ENCODE measurements at regions not wholly inside any gene's neighbourhood (a gene's known extent, or its start where the extent isn't known, plus 50 kb on each side); places are given as distances from the start of the nearest gene placed in this dataset.

DNA sequence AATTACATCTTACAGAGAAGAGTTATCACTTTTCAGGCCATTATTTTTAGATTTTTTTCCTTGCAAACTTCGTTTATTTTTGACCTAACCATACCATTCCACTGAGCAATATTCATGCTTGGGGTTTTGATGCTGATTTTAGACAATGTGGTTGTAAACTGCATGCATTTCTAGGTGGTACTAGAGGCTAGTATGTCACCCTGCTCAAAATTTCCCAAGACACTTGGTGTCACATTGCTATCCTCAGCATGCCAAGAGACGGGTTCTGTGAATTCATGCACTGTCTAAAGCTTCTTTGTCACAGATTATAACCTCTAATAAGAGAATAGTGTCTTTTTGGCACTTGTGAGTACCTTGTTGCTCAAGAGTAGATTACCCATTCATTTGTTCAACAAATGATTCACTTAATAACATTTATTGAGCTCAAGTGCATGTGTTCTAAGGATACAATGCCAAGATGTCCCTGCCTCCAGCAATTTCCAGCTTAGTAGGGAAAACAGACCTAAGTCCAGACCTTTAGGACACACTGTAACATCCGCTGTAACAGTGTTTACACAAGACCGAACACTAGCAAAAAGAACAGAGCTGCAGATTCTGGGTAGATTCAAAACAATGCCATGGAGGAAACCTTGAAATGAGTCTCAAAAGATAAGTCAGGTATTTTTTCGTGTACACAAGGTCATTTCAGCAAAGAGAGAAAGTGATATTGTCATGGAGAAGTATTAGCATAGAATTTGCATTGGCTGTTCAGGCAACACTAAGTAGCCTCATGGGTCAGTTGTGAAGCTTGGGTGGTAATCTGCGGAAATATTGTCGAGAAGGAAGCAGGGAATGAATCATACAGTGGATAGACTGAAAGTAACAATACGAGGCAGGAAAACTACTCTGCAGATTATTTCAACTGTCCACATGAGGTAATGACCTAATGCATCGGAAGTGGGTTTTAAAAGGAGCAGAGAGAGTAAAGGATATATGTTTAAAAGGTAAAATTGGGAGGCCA, 515.1 kb upstream of the ZFP42 start (continued):
- TF ChIP-seq, protein P1, sequence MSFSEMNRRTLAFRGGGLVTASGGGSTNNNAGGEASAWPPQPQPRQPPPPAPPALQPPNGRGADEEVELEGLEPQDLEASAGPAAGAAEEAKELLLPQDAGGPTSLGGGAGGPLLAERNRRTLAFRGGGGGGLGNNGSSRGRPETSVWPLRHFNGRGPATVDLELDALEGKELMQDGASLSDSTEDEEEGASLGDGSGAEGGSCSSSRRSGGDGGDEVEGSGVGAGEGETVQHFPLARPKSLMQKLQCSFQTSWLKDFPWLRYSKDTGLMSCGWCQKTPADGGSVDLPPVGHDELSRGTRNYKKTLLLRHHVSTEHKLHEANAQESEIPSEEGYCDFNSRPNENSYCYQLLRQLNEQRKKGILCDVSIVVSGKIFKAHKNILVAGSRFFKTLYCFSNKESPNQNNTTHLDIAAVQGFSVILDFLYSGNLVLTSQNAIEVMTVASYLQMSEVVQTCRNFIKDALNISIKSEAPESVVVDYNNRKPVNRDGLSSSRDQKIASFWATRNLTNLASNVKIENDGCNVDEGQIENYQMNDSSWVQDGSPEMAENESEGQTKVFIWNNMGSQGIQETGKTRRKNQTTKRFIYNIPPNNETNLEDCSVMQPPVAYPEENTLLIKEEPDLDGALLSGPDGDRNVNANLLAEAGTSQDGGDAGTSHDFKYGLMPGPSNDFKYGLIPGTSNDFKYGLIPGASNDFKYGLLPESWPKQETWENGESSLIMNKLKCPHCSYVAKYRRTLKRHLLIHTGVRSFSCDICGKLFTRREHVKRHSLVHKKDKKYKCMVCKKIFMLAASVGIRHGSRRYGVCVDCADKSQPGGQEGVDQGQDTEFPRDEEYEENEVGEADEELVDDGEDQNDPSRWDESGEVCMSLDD (CRISPR knock-in tag; IDR thresholded peaks at IDR 0.05; ENCODE audit: borderline replicate concordance): no peak
- no peak for TF ChIP-seq DMAP1 (CRISPR knock-in tag; IDR thresholded peaks at IDR 0.05)

- no peak overlapping the region for H3K4me3 ChIP-seq (replicated peaks in 1 of 3; ENCODE audit: insufficient read depth in 1 of 3, low read depth in 2 of 3, low read length in 3 of 3)
- H4K20me1 ChIP-seq (ENCODE audit: insufficient read depth, low read length): no peaks in the 10 kb centered on the region
- no TSS peak for BruUV-seq (replicated peaks)
- H3K9ac ChIP-seq (ENCODE audit: insufficient read depth, low read depth, low read length): no peak overlapping the region
- intact Hi-C loops (cut with micrococcal nuclease; ENCODE audit: unreplicated experiment) (no loop called here), in situ Hi-C loops (cut with HindIII; ENCODE audit: extremely low pct_ligation_motif_present, low pct_unique_long_range_greater_than_20kb) (no loop called here)
- POLR2A ChIA-PET: no interaction called here
- no peak for DNase-seq (ENCODE audit: low spot score)
- no peak overlapping the region for H2AFZ ChIP-seq (ENCODE audit: low read length)
- peaks cover 9% of the 10 kb centered on the region for H3K4me1 ChIP-seq (ENCODE audit: insufficient read depth, low read length)
- no peaks in the 10 kb centered on the region for H3K79me2 ChIP-seq (ENCODE audit: insufficient read depth, low read length)
- H3K36me3 ChIP-seq (replicated peaks in 1 of 2; ENCODE audit: control insufficient read depth in 1 of 2, insufficient read depth in 2 of 2, low read length in 2 of 2): no peaks in the 10 kb centered on the region
- no peak for FAIRE-seq
- ATAC-seq: no peak
- 0% methylated on average over 6 of the region's 6 CpGs for WGBS (ENCODE audit: low lambda C conversion rate)
- H3K4me2 ChIP-seq (ENCODE audit: low read depth, low read length): no peak overlapping the region
- no peaks in the 10 kb centered on the region; a peak in 1 of 5 replicates for H3K27me3 ChIP-seq (ENCODE audit: control insufficient read depth in 1 of 2, insufficient read depth in 2 of 2, low read length in 2 of 2)
- H3K27ac ChIP-seq (ENCODE audit: extremely low read length, insufficient read depth, low read length): no peak overlapping the region
- peaks cover 10% of the 10 kb centered on the region for H3K9me3 ChIP-seq (ENCODE audit: low read length)
- CTCF ChIA-PET (ENCODE audit: low intra/inter-chr PET ratio, low total read pairs): no interaction called here
- TF ChIP-seq SALL2 (CRISPR knock-in tag; IDR thresholded peaks at IDR 0.05): no peak
- TF ChIP-seq, protein P2, sequence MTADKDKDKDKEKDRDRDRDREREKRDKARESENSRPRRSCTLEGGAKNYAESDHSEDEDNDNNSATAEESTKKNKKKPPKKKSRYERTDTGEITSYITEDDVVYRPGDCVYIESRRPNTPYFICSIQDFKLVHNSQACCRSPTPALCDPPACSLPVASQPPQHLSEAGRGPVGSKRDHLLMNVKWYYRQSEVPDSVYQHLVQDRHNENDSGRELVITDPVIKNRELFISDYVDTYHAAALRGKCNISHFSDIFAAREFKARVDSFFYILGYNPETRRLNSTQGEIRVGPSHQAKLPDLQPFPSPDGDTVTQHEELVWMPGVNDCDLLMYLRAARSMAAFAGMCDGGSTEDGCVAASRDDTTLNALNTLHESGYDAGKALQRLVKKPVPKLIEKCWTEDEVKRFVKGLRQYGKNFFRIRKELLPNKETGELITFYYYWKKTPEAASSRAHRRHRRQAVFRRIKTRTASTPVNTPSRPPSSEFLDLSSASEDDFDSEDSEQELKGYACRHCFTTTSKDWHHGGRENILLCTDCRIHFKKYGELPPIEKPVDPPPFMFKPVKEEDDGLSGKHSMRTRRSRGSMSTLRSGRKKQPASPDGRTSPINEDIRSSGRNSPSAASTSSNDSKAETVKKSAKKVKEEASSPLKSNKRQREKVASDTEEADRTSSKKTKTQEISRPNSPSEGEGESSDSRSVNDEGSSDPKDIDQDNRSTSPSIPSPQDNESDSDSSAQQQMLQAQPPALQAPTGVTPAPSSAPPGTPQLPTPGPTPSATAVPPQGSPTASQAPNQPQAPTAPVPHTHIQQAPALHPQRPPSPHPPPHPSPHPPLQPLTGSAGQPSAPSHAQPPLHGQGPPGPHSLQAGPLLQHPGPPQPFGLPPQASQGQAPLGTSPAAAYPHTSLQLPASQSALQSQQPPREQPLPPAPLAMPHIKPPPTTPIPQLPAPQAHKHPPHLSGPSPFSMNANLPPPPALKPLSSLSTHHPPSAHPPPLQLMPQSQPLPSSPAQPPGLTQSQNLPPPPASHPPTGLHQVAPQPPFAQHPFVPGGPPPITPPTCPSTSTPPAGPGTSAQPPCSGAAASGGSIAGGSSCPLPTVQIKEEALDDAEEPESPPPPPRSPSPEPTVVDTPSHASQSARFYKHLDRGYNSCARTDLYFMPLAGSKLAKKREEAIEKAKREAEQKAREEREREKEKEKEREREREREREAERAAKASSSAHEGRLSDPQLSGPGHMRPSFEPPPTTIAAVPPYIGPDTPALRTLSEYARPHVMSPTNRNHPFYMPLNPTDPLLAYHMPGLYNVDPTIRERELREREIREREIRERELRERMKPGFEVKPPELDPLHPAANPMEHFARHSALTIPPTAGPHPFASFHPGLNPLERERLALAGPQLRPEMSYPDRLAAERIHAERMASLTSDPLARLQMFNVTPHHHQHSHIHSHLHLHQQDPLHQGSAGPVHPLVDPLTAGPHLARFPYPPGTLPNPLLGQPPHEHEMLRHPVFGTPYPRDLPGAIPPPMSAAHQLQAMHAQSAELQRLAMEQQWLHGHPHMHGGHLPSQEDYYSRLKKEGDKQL (CRISPR knock-in tag; IDR thresholded peaks at IDR 0.05; ENCODE audit: low read depth): no peak
- TF ChIP-seq, protein P3, sequence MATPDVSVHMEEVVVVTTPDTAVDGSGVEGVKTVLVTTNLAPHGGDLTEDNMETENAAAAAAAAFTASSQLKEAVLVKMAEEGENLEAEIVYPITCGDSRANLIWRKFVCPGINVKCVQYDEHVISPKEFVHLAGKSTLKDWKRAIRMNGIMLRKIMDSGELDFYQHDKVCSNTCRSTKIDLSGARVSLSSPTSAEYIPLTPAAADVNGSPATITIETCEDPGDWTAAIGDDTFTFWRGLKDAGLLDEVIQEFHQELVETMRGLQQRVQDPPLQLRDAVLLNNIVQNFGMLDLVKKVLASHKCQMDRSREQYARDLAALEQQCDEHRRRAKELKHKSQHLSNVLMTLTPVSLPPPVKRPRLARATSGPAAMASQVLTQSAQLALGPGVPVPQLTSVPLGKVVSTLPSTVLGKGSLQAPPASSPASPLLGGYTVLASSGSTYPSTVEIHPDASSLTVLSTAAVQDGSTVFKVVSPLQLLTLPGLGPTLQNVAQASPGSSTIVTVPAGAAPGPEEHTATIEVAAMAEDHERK (CRISPR knock-in tag; IDR thresholded peaks at IDR 0.05; ENCODE audit: low read depth): no peak
- TF ChIP-seq, protein P4, sequence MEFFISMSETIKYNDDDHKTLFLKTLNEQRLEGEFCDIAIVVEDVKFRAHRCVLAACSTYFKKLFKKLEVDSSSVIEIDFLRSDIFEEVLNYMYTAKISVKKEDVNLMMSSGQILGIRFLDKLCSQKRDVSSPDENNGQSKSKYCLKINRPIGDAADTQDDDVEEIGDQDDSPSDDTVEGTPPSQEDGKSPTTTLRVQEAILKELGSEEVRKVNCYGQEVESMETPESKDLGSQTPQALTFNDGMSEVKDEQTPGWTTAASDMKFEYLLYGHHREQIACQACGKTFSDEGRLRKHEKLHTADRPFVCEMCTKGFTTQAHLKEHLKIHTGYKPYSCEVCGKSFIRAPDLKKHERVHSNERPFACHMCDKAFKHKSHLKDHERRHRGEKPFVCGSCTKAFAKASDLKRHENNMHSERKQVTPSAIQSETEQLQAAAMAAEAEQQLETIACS (CRISPR knock-in tag; IDR thresholded peaks at IDR 0.05): no peak
- no peak for TF ChIP-seq MXI1 (IDR thresholded peaks at IDR 0.05; ENCODE audit: borderline replicate concordance, low read depth, low read length)
- no peak for TF ChIP-seq AGO1 (IDR thresholded peaks at IDR 0.05; ENCODE audit: low read depth, low read length, poor library complexity, severe bottlenecking)
- no peak for TF ChIP-seq SPEN (CRISPR knock-in tag; IDR thresholded peaks at IDR 0.05; ENCODE audit: low read depth)
These were observed 511.4 kb upstream of the ZFP42 start for GRCh38 chr4:187484186-187484585.
